Heart left ventricle (tissue), 13 donors: ENCODE measurements at regions not wholly inside any gene's neighbourhood (a gene's known extent, or its start where the extent isn't known, plus 50 kb on each side); places are given as distances from the start of the nearest gene placed in this dataset.

ENCODE experiments used
- POLR2A ChIP-seq, 2 donors: fragments of 450-650 bp; IDR thresholded peaks; one replicate each; pipeline ENCODE4 v1.6.1; 2017; ENCODE audit warnings: antibody characterized with exemption in 2 of 2, mild to moderate bottlenecking in 2 of 2, moderate library complexity in 2 of 2
- TF ChIP-seq, protein P1 (sequence below), 12 donors: fragments of 200-600 bp; sonication (generic) in 4 of 12; IDR thresholded peaks; one replicate each; pipeline versions ENCODE4 v1.5.0 to v1.8.0; 2018 to 2022; ENCODE audit warnings: antibody characterized with exemption in 12 of 12, mild to moderate bottlenecking in 5 of 12
- donor health status: ischemic (EF 13 %, LVEDD 7.1; RV severe dilation, severe dysfunction).
- donor health status: DM: no; HTN: yes; CAD: no.
- donor health status: DM: no; HTN: no; CAD: no.
- donor health status: ischemic (EF 25% LVEDD 6.9; RV normal size, moderate dysfunction).
- donor health status: ischemic (EF 25% LVEDD 5.7; RV mildly dilated, moderate dysfunction).
- donor health status: ischemic (EF 35%, LVEDD 5.7; RV mildly dilated, moderate dysfunction).
- donor health status: nonischemic (EF 11% LVEDD 7.7; RV severe dilation, severe dysfunction).
- donor health status: DM: yes; HTN: yes; CAD: no.
- donor health status: PGD.
- donor health status: ischemic (EF 29% LVEDD 5.4; RV normal size, mild dysfunction).
- donor health status: nonischemic (EF 23%, LVEDD 6.1; RV moderate dilation, normal function).

DNA sequence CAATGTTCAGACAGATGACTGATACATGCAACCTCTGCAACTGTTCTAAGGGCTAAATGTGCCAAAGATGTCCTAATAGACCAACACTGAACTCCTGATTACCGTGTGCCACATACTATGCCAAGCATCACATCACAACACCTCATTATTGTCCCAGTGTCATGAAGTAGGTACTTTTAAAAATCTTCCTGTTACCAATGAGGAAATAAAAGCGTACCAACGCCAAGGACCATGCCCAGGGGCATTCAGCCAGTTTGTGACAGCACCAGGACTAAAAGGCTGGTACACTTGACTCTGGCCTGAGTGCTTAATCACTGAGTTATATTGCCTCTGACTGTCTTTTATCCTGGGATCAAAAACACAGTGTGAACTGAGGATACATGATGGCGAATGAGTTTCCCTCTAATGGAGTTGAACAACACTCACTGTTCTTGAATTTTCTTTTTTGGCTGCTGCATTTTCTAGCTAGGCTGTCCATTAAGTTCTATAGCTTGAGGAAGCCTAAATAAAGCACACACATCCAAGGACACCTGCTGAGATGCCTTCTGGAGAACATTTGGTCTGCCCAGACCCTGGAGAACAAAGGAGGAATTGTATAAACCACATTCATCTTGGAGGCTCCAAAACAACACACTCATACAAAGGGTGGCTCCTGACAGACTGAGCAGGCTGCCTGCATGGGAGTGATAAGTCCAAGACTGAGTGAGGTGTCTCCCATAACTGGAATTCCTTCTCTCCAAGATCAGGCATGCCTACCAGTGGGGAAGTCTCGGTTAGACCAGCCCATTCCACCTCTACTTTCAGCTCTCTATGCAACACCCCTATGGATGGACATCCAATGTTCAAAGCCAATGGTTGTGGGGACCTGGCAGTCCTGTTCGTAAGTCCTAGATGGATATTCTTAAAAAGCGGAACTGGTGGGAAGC is 126.7 kb upstream of the PRICKLE2 start:
- TF ChIP-seq, protein P1, sequence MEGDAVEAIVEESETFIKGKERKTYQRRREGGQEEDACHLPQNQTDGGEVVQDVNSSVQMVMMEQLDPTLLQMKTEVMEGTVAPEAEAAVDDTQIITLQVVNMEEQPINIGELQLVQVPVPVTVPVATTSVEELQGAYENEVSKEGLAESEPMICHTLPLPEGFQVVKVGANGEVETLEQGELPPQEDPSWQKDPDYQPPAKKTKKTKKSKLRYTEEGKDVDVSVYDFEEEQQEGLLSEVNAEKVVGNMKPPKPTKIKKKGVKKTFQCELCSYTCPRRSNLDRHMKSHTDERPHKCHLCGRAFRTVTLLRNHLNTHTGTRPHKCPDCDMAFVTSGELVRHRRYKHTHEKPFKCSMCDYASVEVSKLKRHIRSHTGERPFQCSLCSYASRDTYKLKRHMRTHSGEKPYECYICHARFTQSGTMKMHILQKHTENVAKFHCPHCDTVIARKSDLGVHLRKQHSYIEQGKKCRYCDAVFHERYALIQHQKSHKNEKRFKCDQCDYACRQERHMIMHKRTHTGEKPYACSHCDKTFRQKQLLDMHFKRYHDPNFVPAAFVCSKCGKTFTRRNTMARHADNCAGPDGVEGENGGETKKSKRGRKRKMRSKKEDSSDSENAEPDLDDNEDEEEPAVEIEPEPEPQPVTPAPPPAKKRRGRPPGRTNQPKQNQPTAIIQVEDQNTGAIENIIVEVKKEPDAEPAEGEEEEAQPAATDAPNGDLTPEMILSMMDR (IDR thresholded peaks at IDR 0.05) = no peak
- TF ChIP-seq POLR2A (IDR thresholded peaks at IDR 0.05) = no peak
